HG03558 (cell line): ENCODE measurements at regions not wholly inside any gene's neighbourhood (a gene's known extent, or its start where the extent isn't known, plus 50 kb on each side); places are given as distances from the start of the nearest gene placed in this dataset.

ENCODE experiments used
- ATAC-seq: cut with Tn5 transposase; IDR thresholded peaks from one replicate; pipeline ENCODE4 v1.9.1; 2021; ENCODE audit warnings: moderate number of reproducible peaks; ENCODE audit not compliant: unreplicated experiment; ENCODE audit errors: extremely low read depth

DNA sequence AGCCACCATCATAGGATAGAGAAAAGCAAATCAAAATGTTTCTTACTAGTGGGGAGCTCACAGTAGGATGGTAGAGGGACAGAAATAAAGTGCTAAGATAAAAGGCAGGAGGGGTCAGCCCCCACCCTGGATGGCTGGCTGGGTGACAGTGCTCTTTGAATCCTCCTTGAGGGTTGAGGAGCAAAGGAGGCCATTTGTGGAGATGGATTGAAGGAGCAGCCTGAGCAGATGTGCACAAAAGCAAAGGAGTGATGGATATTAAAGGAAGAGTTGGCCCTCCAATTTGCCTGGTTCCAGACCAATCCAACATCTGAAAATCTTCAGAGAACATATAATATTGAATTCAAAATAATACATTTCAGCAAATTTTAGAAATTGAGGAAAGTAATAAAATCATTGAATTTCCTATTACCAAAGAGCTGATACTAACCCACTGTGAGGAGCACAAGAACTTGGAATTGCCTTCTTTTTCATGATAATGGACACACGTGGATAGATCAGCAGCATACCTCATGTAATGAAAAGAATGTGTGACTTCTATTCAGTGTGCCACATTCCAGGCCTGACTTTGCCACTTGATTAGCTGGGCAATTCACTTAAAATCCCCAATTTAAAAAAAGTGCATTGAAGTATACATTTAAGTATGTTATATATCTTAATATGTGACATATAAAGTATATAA lies 287.0 kb downstream of the FAT3 start:
- no peak for ATAC-seq

DNA sequence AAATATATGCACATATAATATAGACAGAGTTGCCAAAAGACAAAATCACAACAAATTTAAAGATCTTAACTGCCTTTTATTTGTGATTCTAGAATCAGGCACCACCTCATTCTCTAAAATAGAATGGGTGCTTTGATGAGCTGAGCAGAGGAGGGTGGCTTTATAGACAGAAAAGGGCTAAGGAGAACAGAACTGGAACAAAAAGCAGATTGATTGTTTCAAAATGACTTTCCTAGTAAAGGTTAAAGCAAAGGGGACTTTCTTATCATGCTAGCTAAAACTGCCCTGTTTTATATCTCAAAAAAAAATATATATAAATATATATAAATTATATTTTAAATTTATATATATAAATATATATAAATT lies 287.6 kb downstream of the FAT3 start:
- no peak for ATAC-seq

DNA sequence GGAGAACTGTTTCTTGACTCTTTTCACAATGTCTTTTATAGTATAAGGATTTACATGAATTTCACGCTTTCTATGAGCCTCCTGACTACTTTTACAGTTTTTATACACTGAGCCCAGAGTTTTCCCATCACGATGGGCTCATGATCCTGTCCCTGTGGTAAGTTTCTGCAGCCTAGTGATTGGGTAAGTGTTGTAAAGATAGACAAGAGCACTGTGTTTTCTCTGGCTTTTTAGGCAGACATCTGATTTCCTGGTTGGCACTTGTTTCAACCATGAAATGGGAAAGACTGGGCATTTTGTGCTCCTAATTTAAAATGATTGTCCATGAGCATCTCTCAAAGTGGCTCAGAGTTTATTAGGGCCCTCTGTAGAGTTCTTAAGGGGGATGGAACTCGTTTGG lies 299.0 kb downstream of the FAT3 start:
- no peak for ATAC-seq

DNA sequence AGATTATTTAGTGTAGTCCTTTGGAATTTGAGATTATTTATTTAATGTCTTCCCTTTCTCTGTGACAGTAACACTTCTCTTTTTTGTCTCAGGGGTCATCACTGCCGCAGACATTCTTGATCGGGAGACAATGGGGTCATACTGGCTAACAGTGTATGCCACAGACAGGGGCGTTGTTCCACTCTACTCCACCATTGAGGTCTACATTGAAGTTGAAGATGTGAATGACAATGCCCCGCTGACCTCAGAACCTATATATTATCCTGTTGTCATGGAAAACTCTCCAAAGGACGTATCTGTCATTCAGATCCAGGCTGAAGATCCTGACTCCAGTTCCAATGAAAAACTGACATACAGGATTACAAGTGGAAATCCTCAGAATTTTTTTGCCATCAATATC lies 299.9 kb downstream of the FAT3 start:
- no peak for ATAC-seq

DNA sequence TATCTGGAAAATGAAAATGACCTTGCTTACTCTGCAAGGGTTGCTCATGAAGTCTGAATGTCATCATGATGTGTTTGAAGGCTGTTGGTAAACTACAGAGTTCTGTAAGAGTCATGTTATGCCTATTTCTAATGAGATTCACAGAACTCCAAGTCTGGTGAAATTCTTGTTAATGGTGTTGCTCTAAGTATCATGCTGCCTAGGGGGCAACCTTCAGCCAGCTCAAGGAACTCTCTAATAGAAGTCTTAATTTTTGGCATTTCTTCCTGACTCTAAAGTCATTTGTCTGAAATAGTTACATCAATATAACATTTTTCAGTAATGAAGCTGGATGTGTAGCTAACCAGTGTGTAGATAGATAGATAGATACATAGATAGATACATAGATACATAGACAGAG lies 302.8 kb downstream of the FAT3 start:
- no peak for ATAC-seq

DNA sequence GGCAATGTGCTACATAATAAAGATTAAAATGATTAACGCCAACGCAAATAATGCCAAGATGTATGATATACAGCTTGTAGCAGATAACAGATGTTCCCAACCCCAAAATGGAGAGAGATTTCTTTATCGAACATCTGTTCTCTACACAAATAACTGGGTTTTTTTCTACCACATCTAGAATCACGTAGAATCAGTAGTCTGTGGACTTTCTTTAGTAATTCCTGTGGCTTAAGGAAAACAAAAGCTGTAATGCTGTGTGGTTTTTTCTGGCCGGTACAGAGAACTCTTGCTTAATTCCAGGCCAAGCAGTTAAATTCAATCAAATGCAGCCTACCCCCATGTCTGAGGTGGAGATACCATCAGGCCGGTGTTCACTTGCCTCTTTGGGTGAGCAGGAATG lies 303.4 kb downstream of the FAT3 start:
- ATAC-seq, result no peak

DNA sequence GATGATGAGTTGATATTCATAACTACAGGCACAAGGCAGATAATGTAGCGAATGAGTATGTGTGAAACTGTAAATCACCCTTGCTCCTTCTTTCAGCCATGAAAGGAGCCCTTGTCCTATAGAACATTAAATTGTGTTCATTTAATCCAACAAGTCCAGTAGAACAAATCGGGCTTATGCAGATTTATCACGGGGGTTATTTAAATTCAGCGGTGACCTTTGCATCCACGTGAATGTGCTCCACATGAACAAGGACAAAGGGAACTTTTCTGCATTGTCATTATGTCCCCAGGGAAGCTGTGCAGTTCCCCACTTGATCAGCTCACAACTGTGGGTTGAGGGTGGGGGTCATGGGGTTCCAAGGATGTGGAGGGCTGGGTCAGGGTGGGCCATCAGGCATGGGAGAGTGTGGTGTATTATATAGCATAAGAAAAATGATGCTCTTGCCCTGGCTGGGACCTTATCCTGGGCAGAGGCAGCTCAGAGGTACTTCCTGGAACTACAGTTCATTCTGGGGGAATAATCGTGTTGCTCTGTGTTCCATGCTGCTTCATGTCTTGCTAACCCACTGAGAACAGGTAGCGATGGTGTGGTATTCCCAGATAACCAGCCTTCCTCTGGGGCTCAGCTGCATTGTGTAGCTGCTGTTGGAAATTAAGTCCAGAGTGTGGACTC lies 306.6 kb downstream of the FAT3 start:
- no peak for ATAC-seq

DNA sequence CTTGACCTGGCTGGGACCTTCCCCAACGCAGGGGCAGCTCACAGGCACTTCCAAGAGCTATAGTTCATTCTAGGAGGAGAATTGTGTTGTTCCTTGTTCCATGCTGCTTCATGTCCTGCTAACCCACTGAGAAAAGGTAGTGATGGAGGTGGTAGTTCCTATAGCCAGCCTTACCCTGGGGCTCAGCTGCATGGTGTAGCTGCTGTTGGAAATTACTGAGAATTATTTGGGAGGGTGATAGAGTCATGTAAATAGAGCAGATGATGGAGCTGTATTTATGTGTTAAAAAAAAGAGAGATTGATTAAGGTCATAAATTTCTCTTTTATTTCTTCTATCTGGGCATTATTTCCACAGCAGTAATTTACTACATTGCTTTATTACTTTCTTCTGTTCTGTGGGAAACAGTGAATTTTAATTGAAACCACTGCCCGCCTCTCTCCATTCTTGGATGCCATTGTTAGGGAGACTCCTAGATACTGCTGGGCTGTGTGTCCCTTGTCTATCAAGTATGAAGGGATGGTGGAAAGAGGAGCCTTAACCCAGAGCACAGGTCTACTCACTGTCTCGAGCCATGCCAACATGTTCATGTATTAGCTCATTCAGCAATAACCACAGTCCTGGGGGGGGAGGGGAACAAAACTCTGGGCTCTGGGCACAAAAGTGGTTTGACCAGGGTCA lies 309.2 kb downstream of the FAT3 start:
- no peak for ATAC-seq

DNA sequence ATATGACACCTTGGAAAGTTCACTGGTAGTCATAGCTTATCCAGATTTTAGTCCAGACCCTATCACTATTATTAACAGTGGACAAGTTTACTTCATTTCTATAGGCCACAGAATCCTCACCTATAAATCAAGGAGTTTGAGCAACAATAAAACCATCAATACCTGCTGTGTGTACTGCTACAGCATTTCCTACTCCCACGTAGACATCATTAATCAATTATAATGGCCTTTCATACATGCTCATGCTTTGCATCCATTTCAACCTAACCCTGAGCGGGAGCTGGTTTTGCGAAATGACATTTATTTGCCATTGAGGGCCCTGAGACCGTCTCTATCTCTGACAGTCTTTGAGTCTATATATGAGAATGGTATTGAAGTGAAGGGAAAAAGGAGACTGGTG lies 312.3 kb downstream of the FAT3 start:
- no peak for ATAC-seq

DNA sequence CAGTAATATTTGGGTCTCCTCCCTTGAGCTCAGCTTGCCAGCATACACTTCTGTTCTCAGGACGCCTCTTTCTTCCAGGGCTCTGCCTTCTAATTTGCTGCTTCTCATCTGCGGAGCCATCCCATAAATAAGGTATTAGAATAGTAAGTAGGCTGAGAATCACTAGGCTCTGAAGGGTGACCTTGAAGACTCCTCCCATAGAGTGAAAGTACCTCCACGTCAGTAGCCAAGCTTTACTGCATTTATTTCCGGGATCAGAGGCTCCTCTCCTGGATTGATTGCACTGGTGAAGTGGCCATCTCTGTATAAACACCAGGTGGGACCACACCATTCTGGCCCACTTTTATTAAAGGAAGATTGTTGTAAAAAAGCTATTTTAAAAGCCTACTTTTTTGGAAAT lies 315.5 kb downstream of the FAT3 start:
- ATAC-seq, result no peak

DNA sequence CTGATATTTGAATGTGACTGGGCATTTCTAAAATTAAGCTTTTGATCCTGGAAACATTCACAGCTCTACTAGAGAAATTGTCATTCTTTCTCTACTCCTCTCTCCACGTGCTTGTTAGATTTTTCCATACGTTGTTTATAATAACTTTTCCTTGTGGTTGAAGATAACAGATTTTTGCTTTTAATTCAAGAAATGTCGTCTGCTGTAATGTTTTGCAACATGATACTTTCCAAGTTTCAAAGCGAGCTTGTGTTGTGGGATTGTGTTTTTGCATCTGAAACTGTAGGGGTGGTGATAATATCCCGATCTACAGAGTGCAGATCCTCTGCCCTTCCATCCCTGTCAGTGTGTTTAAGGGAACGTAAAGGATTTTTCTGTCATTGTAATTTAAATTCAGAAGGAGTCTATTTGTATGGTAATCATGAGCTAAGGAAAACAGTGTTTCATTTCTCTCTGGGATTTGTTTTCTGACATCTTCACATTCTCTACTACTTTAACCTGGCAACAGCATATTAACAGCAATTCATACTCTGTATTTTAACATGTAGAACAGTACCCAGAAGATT lies 321.4 kb downstream of the FAT3 start:
- ATAC-seq, result no peak

DNA sequence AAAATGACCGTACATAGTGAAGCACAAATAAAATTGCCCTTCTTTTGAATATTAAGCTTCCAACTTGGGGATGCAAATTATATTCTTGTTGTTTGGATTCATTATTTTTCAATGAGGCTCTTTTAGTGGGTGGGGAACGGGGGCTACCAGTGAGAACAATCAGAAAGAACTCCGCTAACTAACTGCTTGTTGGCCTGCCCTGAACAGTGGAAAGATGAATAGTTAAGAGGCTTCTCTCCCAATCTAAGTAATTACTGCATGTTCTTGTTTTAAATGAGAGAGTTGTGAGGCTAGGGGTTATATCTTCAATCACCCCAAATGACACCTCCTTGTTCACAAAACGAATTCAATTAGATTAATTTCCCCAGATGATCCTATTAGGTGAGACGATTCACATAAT lies 322.0 kb downstream of the FAT3 start:
- no peak for ATAC-seq

DNA sequence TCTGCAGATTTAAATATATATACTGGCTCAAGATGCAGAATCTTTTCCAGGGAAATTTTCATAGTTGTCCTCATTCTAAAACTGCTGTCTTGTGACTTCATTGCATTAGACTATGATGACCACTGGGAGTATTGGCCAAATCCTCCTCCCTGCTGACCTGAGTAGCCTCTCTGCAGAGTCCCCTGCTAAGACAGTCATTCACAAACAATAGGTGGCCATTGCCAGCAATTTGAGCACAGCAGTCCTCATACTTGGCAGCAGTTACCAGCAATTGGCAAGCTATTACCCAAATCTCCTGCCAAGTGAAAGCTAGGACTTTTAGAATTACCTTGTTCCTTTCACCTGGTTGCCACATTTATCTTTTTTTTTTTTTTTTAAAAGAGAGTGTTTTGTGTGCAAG lies 325.8 kb downstream of the FAT3 start:
- ATAC-seq, result no peak

DNA sequence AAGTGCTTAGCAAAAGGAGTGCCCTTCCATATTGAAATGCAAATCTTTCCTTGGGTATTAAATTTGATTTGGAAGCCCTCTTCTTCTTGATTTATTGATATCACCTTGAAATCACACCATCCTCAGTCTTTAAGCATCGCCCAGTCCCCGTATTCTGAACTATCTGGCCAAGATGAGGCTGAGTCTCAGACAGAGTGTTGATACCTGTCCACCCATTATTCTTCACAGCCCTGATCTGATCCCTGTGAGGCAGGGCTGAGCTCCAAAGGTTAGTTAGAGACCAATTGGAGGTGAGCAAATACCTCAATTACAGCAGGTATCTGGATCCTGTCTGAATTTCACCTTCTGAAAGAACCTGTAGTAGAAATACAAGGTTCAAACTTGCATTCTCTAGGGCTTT lies 326.3 kb downstream of the FAT3 start:
- no peak for ATAC-seq

DNA sequence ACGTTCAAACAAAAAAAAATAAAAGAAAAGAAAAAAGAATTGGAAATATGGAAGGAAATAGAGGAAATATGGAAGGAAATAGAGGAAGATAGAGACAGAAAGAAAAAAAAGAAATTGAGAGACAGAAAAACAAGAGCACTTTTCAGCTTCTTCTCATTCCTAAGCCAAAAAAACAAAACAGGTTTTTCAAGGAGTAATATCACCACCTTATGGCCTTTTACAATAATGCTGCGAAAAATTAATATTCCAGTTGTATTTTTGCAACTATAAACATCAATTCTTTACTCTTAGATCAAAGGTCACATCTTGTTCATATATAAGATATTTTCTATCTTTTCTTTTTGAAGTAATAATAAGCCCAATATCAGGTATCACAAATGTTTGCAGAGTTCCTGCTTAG lies 328.3 kb downstream of the FAT3 start:
- ATAC-seq, result no peak

DNA sequence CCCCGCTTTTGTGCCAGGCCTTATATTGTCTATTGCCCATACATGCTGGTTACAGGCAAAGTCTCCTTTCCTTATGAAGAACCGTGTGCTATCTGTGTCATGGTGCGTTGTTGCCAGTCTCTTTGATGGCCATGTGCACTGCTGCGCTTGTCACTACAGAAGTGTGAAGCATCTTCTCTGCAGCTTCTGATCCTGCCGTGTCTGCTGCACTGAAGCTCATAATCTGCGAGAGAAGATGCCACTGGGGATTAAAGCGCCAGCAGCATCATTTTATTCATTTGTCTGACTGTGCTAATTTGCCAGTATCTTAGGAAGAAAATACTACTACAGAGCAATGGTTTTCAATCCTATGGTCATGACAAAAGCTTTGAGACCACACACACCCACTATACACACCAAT lies 330.1 kb downstream of the FAT3 start:
- ATAC-seq, result no peak

DNA sequence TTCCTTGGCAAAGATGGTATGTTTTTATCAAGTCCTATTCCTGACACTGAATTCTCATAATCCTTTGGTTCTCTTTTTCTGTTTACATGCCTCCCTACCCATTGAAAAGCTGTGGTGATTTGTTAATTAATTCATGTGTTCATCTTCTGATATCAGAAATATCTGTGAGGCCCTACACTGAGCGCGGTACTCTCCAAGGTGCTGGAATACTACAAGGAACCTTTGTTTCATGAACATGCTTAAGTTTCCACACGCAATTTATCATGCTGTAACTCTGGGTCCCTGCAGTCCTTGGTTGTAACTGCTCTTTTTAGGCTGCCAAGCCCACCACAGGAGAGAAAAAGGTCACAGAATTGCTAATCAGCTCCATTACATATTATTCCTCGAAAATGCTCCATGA lies 331.8 kb downstream of the FAT3 start:
- no peak for ATAC-seq

DNA sequence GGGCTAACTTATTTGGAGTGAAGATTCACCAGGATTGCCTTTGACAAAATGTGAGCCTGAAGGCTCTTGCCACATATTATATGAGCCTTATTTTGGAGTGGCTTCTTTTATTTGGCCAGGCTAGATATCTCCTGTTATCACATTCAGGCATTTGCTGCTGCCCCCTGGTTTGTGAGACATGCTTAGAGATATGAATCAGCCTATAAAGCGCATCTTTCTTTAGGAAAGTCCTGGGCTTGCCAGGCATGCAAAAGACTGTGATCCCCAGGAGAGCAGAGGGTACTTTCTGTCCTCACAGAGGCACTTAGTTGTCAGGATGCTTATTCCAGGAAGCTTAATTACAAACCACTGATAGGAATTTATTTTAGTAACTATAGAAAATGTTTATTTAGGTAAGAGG lies 333.3 kb downstream of the FAT3 start:
- ATAC-seq, result no peak

DNA sequence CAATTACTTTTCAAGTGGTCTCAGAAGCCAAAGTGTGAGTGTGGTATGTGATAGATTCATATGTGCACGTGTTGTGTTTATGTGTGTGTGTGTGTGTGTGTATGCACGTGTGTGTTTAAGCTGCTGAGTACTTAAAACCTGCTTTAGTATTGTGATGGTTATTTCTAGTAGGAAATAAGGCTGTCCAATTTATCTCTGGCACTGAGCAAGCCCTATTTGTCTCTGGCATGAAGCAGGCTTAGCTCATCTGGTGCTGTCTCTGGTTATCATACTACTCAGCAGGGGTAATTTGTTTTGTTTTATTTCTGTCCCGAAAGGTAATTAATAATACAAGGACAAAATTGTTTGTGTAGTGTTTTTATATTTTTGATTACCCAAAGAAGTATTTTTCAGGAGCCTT lies 333.7 kb downstream of the FAT3 start:
- ATAC-seq, result no peak

DNA sequence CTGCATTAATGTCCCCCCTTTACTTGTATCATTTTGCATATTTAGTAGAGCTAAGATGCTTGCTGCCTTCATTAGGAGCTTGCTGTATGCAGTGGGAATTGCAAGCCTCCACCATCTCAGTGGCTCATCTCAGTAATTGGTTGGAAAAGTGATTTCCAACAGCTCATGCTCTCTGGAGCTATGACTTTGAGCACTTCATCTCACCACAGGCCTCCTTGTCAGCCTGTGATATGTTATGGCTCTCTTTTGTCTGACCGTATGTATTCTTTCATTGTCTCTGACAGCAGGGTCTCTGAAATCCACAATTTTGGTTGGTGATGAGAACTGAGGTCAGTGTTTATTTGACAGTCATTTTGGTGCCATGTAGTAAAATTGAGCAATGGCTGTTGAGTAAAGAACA lies 345.1 kb downstream of the FAT3 start:
- ATAC-seq, result no peak

DNA sequence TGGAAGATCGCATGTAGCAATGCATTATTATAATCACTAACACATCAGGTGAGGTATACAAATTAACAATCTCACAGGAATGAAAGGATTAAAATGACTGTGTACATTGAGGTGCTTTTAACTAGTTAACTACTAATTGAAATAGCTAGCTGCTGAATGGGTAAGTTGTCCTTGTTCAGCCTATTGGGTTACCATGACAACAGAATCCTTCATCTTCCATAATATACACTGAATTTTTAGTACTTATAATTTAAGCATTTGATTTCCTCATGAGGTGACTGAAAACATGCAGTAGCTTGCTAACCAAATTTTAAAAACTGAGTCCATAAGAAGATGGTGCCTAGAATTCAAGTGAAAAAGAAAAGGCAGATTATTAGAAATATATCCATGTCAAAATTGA lies 347.9 kb downstream of the FAT3 start:
- no peak for ATAC-seq

DNA sequence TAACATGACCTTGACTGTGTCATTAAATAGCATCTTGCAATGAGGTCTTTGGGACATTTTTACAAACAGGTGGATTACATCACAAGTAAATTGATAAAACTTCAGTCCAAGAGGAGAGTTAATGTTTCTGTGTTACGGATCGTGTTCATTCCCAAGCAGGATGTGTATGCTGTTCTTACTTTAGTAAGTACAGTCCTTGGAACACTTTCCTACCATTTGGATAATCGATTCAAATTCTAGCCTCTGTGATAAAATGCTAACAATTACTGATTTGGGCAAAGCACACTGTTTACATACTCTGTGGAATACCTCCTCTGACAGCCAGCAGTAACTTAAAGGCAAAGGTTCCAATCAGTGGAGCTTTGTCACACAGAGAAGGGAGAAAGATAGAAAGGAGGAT lies 351.7 kb downstream of the FAT3 start:
- ATAC-seq, result no peak
